ENCODE measurements at regions not wholly inside any gene's neighbourhood (a gene's known extent, or its start where the extent isn't known, plus 50 kb on each side); places are given as distances from the start of the nearest gene placed in this dataset.

- no peaks in the 10 kb centered on the region for H3K4me1 ChIP-seq (ENCODE audit: insufficient read depth)
- H3K36me3 ChIP-seq (ENCODE audit: insufficient read depth): no peaks in the 10 kb centered on the region
- DNase-seq (ENCODE audit: extremely low spot score): no peak
- no peak overlapping the region for H3K4me3 ChIP-seq (ENCODE audit: low read depth, low read length)
- 86% methylated on average over 4 of the region's 4 CpGs for WGBS
- H3K27ac ChIP-seq (ENCODE audit: low read depth): no peak overlapping the region
These were observed 510.1 kb upstream of the CFAP20DC start for GRCh38 chr3:59559721-59560435.

GRCh38 chr3:59558906-59559720 is 509.3 kb upstream of the CFAP20DC start:
- no peak for DNase-seq (ENCODE audit: extremely low spot score)
- Histone ChIP-seq H3K4me1 (ENCODE audit: insufficient read depth) (no peaks in the 10 kb centered on the region), H3K27ac (ENCODE audit: low read depth) (no peak overlapping the region), H3K4me3 (ENCODE audit: low read depth, low read length) (no peak overlapping the region), H3K36me3 (ENCODE audit: insufficient read depth) (no peaks in the 10 kb centered on the region)
- WGBS: 36% methylated on average over 1 of the region's 1 CpG

GRCh38 chr3:59555593-59556315 is 505.9 kb upstream of the CFAP20DC start:
- Histone ChIP-seq H3K36me3 (ENCODE audit: insufficient read depth) (no peaks in the 10 kb centered on the region), H3K4me3 (ENCODE audit: low read depth, low read length) (no peak overlapping the region), H3K4me1 (ENCODE audit: insufficient read depth) (no peaks in the 10 kb centered on the region), H3K27ac (ENCODE audit: low read depth) (no peak overlapping the region)
- WGBS: 83% methylated on average over 6 of the region's 6 CpGs
- DNase-seq (ENCODE audit: extremely low spot score): no peak

- no peak overlapping the region for H3K4me3 ChIP-seq (ENCODE audit: low read depth, low read length)
- H3K36me3 ChIP-seq (ENCODE audit: insufficient read depth): no peaks in the 10 kb centered on the region
- no peak for DNase-seq (ENCODE audit: extremely low spot score)
- WGBS: 60% methylated on average over 3 of the region's 3 CpGs
- no peaks in the 10 kb centered on the region for H3K4me1 ChIP-seq (ENCODE audit: insufficient read depth)
- H3K27ac ChIP-seq (ENCODE audit: low read depth): no peak overlapping the region
These were observed 503.3 kb upstream of the CFAP20DC start for GRCh38 chr3:59553076-59553475.

- 80% methylated on average over 4 of the region's 4 CpGs for WGBS
- DNase-seq (ENCODE audit: extremely low spot score): no peak
- Histone ChIP-seq H3K4me3 (ENCODE audit: low read depth, low read length) (no peak overlapping the region), H3K4me1 (ENCODE audit: insufficient read depth) (no peaks in the 10 kb centered on the region), H3K27ac (ENCODE audit: low read depth) (no peak overlapping the region), H3K36me3 (ENCODE audit: insufficient read depth) (no peaks in the 10 kb centered on the region)
These were observed 502.0 kb upstream of the CFAP20DC start for GRCh38 chr3:59551834-59552233.

- WGBS: 67% methylated on average over 1 of the region's 1 CpG
- Histone ChIP-seq H3K36me3 (ENCODE audit: insufficient read depth) (no peaks in the 10 kb centered on the region), H3K4me1 (ENCODE audit: insufficient read depth) (no peaks in the 10 kb centered on the region), H3K27ac (ENCODE audit: low read depth) (no peak overlapping the region), H3K4me3 (ENCODE audit: low read depth, low read length) (no peak overlapping the region)
- DNase-seq (ENCODE audit: extremely low spot score): no peak
These were observed 500.1 kb upstream of the CFAP20DC start for GRCh38 chr3:59549962-59550361.

- DNase-seq (ENCODE audit: extremely low spot score): no peak
- Histone ChIP-seq H3K36me3 (ENCODE audit: insufficient read depth) (no peaks in the 10 kb centered on the region), H3K27ac (ENCODE audit: low read depth) (no peak overlapping the region), H3K4me3 (ENCODE audit: low read depth, low read length) (no peak overlapping the region), H3K4me1 (ENCODE audit: insufficient read depth) (no peaks in the 10 kb centered on the region)
- 82% methylated on average over 3 of the region's 3 CpGs for WGBS
These were observed 498.0 kb upstream of the CFAP20DC start for GRCh38 chr3:59547874-59548273.

- H3K4me1 ChIP-seq (ENCODE audit: insufficient read depth): no peaks in the 10 kb centered on the region
- H3K27ac ChIP-seq (ENCODE audit: low read depth): no peak overlapping the region
- no peaks in the 10 kb centered on the region for H3K36me3 ChIP-seq (ENCODE audit: insufficient read depth)
- H3K4me3 ChIP-seq (ENCODE audit: low read depth, low read length): no peak overlapping the region
- no peak for DNase-seq (ENCODE audit: extremely low spot score)
- 91% methylated on average over 1 of the region's 1 CpG for WGBS
These were observed 496.7 kb upstream of the CFAP20DC start for GRCh38 chr3:59546522-59546921.

- no peak for DNase-seq (ENCODE audit: extremely low spot score)
- no peaks in the 10 kb centered on the region for H3K4me1 ChIP-seq (ENCODE audit: insufficient read depth)
- no peak overlapping the region for H3K4me3 ChIP-seq (ENCODE audit: low read depth, low read length)
- WGBS: 68% methylated on average over 1 of the region's 1 CpG
- no peak overlapping the region for H3K27ac ChIP-seq (ENCODE audit: low read depth)
- H3K36me3 ChIP-seq (ENCODE audit: insufficient read depth): no peaks in the 10 kb centered on the region
These were observed 495.5 kb upstream of the CFAP20DC start for GRCh38 chr3:59545374-59545773.

- no peak for DNase-seq (ENCODE audit: extremely low spot score)
- no peak overlapping the region for H3K4me3 ChIP-seq (ENCODE audit: low read depth, low read length)
- WGBS: 60% methylated on average over 3 of the region's 3 CpGs
- no peaks in the 10 kb centered on the region for H3K4me1 ChIP-seq (ENCODE audit: insufficient read depth)
- H3K36me3 ChIP-seq (ENCODE audit: insufficient read depth): no peaks in the 10 kb centered on the region
- H3K27ac ChIP-seq (ENCODE audit: low read depth): no peak overlapping the region
These were observed 492.5 kb upstream of the CFAP20DC start for GRCh38 chr3:59542276-59542675.

GRCh38 chr3:59540696-59541095 is 490.9 kb upstream of the CFAP20DC start:
- Histone ChIP-seq H3K4me3 (ENCODE audit: low read depth, low read length) (no peak overlapping the region), H3K36me3 (ENCODE audit: insufficient read depth) (no peaks in the 10 kb centered on the region), H3K27ac (ENCODE audit: low read depth) (no peak overlapping the region), H3K4me1 (ENCODE audit: insufficient read depth) (no peaks in the 10 kb centered on the region)
- DNase-seq (ENCODE audit: extremely low spot score): no peak
- whole genome bisulfite sequencing: 83% methylated on average over 5 of the region's 5 CpGs

GRCh38 chr3:59540241-59540640 is 490.4 kb upstream of the CFAP20DC start:
- 82% methylated on average over 3 of the region's 3 CpGs for WGBS
- H3K36me3 ChIP-seq (ENCODE audit: insufficient read depth): no peaks in the 10 kb centered on the region
- no peak overlapping the region for H3K4me3 ChIP-seq (ENCODE audit: low read depth, low read length)
- DNase-seq (ENCODE audit: extremely low spot score): no peak
- H3K4me1 ChIP-seq (ENCODE audit: insufficient read depth): no peaks in the 10 kb centered on the region
- no peak overlapping the region for H3K27ac ChIP-seq (ENCODE audit: low read depth)

GRCh38 chr3:59538753-59539432 is 489.1 kb upstream of the CFAP20DC start:
- no peaks in the 10 kb centered on the region for H3K36me3 ChIP-seq (ENCODE audit: insufficient read depth)
- no peak overlapping the region for H3K4me3 ChIP-seq (ENCODE audit: low read depth, low read length)
- no peak overlapping the region for H3K27ac ChIP-seq (ENCODE audit: low read depth)
- no peaks in the 10 kb centered on the region for H3K4me1 ChIP-seq (ENCODE audit: insufficient read depth)
- WGBS: 91% methylated on average over 10 of the region's 10 CpGs
- no peak for DNase-seq (ENCODE audit: extremely low spot score)

Measured in urinary bladder (tissue), 3 donors.